ENCODE measurements at regions not wholly inside any gene's neighbourhood (a gene's known extent, or its start where the extent isn't known, plus 50 kb on each side); places are given as distances from the start of the nearest gene placed in this dataset.

DNA sequence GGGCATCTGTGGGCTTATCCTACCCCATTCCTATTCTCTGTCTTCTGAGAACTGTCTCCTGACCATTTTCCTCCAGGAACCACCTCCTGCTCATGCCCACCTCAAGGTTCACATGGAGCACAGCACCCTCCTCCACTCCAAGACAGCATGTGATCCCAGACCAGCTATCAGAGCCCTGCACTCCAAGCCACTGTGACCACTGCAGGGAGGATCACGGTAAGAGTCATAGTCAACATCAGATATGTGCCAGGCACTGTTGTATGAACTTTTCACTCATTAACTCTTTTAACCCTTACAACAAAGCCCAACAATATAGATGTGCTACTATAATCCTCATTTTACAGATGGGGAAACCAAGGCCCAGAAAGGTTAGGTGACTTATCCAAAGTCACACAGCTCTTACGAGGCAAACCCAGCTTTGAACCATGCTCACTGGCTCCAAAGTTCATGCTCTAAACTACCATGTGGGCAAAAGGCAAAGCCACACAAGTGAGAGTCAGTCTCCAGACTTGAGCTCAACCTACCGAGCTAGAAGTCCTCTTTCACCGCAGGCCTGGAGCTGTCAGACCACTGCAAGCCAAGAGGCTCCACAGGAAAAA lies 115.1 kb upstream of the IQSEC1 start (continued):
- TF ChIP-seq, protein P1, sequence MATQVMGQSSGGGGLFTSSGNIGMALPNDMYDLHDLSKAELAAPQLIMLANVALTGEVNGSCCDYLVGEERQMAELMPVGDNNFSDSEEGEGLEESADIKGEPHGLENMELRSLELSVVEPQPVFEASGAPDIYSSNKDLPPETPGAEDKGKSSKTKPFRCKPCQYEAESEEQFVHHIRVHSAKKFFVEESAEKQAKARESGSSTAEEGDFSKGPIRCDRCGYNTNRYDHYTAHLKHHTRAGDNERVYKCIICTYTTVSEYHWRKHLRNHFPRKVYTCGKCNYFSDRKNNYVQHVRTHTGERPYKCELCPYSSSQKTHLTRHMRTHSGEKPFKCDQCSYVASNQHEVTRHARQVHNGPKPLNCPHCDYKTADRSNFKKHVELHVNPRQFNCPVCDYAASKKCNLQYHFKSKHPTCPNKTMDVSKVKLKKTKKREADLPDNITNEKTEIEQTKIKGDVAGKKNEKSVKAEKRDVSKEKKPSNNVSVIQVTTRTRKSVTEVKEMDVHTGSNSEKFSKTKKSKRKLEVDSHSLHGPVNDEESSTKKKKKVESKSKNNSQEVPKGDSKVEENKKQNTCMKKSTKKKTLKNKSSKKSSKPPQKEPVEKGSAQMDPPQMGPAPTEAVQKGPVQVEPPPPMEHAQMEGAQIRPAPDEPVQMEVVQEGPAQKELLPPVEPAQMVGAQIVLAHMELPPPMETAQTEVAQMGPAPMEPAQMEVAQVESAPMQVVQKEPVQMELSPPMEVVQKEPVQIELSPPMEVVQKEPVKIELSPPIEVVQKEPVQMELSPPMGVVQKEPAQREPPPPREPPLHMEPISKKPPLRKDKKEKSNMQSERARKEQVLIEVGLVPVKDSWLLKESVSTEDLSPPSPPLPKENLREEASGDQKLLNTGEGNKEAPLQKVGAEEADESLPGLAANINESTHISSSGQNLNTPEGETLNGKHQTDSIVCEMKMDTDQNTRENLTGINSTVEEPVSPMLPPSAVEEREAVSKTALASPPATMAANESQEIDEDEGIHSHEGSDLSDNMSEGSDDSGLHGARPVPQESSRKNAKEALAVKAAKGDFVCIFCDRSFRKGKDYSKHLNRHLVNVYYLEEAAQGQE (IDR thresholded peaks at IDR 0.05; ENCODE audit: unreplicated experiment) = no peak

DNA sequence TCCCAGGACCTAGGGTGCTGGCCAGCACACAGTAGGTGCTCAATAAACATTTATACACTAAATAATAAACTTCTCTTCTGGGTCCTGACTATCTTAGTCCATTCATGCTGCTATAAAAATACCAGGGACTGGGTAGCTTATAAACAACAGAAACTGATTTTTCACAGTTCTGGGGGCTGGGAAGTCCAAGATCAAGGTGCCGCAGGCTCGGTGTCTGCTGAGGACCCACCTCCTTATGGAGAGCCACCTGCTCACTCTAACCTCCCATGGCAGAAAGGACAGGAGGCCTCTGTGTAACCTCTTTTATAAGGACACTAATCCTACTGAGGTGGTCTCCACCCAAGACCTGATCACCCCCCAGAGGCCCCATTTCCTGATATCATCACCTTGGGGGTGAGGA lies 114.4 kb upstream of the IQSEC1 start:
- Histone ChIP-seq H3K36me3 (ENCODE audit: insufficient read depth) (no peaks in the 10 kb centered on the region), H3K4me3 (no peak overlapping the region), H4K20me1 (replicated peaks; ENCODE audit: insufficient read depth) (no peaks in the 10 kb centered on the region), H3K4me1 (ENCODE audit: insufficient read depth) (no peaks in the 10 kb centered on the region), H3K9me2 (ENCODE audit: insufficient read depth) (no peaks in the 10 kb centered on the region), H3K27me3 (ENCODE audit: insufficient read depth) (no peaks in the 10 kb centered on the region), H3K4me2 (no peak overlapping the region), H2AFZ (no peak overlapping the region), H3F3A (replicated peaks; ENCODE audit: low read depth) (no peaks in the 10 kb centered on the region), H3K79me2 (replicated peaks; ENCODE audit: insufficient read depth) (no peaks in the 10 kb centered on the region), H3K27ac (ENCODE audit: low read depth) (no peak overlapping the region)
- H3K4me3 Mint-ChIP-seq = no peak overlapping the region
- no peaks in the 10 kb centered on the region for H3K9me3 Mint-ChIP-seq
- H3K27me3 Mint-ChIP-seq (ENCODE audit: insufficient read depth, low read depth, poor library complexity) = peaks cover 2% of the 10 kb centered on the region
- H3K4me1 Mint-ChIP-seq = peaks cover 5% of the 10 kb centered on the region; the same call in 2 of the 3 replicates
- no peak overlapping the region for H3K27ac Mint-ChIP-seq
- ATAC-seq (no peak), DNase-seq (ENCODE audit: low spot score) (no peak)
- H3K36me3 Mint-ChIP-seq (ENCODE audit: low read depth) = no peaks in the 10 kb centered on the region
- TF ChIP-seq, protein P2, sequence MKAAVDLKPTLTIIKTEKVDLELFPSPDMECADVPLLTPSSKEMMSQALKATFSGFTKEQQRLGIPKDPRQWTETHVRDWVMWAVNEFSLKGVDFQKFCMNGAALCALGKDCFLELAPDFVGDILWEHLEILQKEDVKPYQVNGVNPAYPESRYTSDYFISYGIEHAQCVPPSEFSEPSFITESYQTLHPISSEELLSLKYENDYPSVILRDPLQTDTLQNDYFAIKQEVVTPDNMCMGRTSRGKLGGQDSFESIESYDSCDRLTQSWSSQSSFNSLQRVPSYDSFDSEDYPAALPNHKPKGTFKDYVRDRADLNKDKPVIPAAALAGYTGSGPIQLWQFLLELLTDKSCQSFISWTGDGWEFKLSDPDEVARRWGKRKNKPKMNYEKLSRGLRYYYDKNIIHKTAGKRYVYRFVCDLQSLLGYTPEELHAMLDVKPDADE (IDR thresholded peaks at IDR 0.05) = no peak
- TF ChIP-seq STAT1 (IDR thresholded peaks at IDR 0.05; ENCODE audit: unreplicated experiment) = no peak
- no peak for TF ChIP-seq NANOG (IDR thresholded peaks at IDR 0.05; ENCODE audit: borderline replicate concordance)
- no peak for TF ChIP-seq EZH2phosphoT487 (IDR thresholded peaks at IDR 0.05; ENCODE audit: unreplicated experiment)
- no peak for TF ChIP-seq JUNB (IDR thresholded peaks at IDR 0.05; ENCODE audit: unreplicated experiment)
- no peak for TF ChIP-seq POLR2AphosphoS5 (IDR thresholded peaks at IDR 0.05; ENCODE audit: low read depth)
- TF ChIP-seq CREB1 (CRISPR knock-in tag; IDR thresholded peaks at IDR 0.05; ENCODE audit: low read depth) = no peak
- TF ChIP-seq, protein P1 (IDR thresholded peaks at IDR 0.05; ENCODE audit: unreplicated experiment) = no peak
- TF ChIP-seq, protein P3, sequence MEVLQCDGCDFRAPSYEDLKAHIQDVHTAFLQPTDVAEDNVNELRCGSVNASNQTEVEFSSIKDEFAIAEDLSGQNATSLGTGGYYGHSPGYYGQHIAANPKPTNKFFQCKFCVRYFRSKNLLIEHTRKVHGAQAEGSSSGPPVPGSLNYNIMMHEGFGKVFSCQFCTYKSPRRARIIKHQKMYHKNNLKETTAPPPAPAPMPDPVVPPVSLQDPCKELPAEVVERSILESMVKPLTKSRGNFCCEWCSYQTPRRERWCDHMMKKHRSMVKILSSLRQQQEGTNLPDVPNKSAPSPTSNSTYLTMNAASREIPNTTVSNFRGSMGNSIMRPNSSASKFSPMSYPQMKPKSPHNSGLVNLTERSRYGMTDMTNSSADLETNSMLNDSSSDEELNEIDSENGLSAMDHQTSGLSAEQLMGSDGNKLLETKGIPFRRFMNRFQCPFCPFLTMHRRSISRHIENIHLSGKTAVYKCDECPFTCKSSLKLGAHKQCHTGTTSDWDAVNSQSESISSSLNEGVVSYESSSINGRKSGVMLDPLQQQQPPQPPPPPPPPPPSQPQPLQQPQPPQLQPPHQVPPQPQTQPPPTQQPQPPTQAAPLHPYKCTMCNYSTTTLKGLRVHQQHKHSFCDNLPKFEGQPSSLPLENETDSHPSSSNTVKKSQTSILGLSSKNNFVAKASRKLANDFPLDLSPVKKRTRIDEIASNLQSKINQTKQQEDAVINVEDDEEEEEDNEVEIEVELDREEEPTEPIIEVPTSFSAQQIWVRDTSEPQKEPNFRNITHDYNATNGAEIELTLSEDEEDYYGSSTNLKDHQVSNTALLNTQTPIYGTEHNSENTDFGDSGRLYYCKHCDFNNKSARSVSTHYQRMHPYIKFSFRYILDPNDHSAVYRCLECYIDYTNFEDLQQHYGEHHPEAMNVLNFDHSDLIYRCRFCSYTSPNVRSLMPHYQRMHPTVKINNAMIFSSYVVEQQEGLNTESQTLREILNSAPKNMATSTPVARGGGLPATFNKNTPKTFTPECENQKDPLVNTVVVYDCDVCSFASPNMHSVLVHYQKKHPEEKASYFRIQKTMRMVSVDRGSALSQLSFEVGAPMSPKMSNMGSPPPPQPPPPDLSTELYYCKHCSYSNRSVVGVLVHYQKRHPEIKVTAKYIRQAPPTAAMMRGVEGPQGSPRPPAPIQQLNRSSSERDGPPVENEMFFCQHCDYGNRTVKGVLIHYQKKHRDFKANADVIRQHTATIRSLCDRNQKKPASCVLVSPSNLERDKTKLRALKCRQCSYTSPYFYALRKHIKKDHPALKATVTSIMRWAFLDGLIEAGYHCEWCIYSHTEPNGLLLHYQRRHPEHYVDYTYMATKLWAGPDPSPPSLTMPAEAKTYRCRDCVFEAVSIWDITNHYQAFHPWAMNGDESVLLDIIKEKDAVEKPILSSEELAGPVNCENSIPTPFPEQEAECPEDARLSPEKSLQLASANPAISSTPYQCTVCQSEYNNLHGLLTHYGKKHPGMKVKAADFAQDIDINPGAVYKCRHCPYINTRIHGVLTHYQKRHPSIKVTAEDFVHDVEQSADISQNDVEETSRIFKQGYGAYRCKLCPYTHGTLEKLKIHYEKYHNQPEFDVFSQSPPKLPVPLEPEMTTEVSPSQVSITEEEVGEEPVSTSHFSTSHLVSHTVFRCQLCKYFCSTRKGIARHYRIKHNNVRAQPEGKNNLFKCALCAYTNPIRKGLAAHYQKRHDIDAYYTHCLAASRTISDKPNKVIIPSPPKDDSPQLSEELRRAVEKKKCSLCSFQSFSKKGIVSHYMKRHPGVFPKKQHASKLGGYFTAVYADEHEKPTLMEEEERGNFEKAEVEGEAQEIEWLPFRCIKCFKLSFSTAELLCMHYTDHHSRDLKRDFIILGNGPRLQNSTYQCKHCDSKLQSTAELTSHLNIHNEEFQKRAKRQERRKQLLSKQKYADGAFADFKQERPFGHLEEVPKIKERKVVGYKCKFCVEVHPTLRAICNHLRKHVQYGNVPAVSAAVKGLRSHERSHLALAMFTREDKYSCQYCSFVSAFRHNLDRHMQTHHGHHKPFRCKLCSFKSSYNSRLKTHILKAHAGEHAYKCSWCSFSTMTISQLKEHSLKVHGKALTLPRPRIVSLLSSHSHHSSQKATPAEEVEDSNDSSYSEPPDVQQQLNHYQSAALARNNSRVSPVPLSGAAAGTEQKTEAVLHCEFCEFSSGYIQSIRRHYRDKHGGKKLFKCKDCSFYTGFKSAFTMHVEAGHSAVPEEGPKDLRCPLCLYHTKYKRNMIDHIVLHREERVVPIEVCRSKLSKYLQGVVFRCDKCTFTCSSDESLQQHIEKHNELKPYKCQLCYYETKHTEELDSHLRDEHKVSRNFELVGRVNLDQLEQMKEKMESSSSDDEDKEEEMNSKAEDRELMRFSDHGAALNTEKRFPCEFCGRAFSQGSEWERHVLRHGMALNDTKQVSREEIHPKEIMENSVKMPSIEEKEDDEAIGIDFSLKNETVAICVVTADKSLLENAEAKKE (CRISPR knock-in tag; IDR thresholded peaks at IDR 0.05) = no peak
- no peak for TF ChIP-seq EZH2 (IDR thresholded peaks at IDR 0.05; ENCODE audit: low read depth, unreplicated experiment)
- no peak for TF ChIP-seq ZNF114 (CRISPR knock-in tag; IDR thresholded peaks at IDR 0.05)
